SH-SY5Y (cell line): ENCODE measurements at regions not wholly inside any gene's neighbourhood (a gene's known extent, or its start where the extent isn't known, plus 50 kb on each side); places are given as distances from the start of the nearest gene placed in this dataset.

Experiments
- GATA2 ChIP-seq: IDR thresholded peaks from 2 replicates; pipeline ENCODE4 v1.6.1; 2011; ENCODE audit warnings: mild to moderate bottlenecking, low read depth, low read length
- GATA3 ChIP-seq: IDR thresholded peaks from 2 replicates; pipeline ENCODE4 v1.6.1; 2011; ENCODE audit warnings: low read depth, mild to moderate bottlenecking, low read length, moderate library complexity

DNA sequence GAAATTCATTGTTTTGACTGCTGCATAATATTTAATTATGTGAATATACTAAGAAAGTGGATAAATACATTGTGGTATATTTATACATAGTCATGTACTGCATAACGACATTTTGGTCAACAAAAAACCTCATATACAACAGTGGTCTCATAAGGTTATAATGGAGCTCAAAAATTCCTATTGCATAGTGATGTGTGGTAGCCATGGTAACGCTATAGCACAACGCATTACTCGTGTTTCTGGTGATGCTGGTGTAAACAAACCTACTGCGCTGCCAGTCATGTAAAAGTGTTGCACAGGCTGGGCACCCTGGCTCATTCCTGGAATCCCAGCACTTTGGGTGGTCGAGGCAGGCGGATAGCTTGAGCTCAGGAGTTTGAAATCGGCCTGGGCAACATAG, 52.6 kb upstream of the NHLH2 start:
- TF ChIP-seq GATA2 = no peak
- no peak for TF ChIP-seq GATA3

DNA sequence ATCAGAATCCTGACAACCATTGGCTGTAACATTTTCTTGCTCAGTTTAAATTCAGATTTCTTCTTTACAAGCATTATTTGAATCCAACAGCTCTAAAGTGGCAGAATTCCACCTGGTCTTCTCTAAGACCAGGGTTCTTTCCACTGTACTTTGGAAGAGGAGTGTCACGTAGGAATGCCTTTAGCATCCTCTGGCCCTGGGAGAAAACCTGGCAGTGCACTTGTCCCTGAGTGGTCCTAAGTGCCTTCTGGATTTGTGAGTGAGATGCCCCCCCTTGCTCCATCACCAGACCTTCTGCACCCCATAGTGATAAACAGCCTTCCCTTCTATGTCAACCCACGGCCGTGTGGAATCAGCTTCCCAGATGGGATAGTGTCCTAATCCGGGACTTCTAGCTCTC, 57.1 kb upstream of the NHLH2 start:
- TF ChIP-seq GATA2 (no peak), GATA3 (no peak)

DNA sequence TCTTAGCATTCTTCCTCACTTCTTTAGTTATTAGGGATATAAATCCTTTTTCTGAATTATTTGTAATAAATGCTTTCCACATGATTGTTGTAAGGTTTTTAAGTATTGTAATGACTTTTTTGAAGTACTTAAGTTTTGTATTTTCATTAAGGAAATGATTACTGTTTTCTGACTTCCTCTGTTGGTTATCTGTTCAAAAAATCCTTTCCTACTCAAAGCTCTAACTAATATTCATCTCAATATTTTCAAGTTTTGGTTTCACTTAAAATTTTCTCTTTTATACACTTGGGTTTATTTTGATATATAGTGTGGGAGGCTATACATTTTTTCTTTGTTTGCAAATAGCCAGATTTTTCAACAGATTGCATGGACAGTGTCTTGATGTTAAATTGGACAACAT, 59.9 kb upstream of the NHLH2 start:
- TF ChIP-seq GATA3 = no peak
- TF ChIP-seq GATA2 = no peak

DNA sequence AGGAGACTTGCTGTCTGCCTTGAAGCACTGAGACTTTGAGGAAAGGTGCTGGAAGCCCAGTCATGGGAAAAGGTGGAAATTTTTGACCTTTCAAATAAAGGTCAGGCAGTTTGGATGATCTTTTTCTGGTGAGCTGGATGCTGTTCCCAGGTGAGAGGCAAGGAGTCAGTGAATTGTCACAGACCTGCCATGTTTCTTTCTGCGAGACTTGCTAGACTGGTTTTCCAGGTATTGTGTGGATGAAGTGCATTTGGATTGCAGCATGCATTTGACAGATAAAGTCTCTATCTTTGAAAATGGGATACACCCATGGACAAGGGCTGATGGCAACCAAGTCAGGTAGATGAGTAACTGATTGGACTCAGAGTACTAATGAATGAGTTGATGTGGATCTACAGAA, 65.7 kb upstream of the NHLH2 start:
- TF ChIP-seq GATA2 = no peak
- no peak for TF ChIP-seq GATA3

DNA sequence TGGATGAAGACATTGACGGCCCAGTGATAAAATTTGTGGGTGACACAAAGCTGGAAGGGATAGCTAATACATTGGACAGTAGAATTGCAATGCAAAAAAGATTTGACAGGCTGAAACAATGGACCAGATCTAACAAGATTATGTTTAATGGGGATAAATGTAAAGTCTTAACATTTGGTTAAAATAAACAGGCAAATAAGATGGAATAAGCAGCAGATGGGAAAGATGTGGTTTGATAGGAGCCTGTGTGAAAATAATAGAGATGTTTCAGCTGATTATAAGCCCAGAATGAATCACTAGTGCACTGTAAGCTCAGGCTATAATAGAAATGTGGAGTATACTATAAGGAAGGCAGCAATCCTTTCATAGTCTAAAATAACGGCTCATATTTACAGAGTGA, 66.2 kb upstream of the NHLH2 start:
- TF ChIP-seq GATA3 (peak; percentile 76), GATA2 (peak; percentile 20; the same call in 1 of the 2 replicates)

DNA sequence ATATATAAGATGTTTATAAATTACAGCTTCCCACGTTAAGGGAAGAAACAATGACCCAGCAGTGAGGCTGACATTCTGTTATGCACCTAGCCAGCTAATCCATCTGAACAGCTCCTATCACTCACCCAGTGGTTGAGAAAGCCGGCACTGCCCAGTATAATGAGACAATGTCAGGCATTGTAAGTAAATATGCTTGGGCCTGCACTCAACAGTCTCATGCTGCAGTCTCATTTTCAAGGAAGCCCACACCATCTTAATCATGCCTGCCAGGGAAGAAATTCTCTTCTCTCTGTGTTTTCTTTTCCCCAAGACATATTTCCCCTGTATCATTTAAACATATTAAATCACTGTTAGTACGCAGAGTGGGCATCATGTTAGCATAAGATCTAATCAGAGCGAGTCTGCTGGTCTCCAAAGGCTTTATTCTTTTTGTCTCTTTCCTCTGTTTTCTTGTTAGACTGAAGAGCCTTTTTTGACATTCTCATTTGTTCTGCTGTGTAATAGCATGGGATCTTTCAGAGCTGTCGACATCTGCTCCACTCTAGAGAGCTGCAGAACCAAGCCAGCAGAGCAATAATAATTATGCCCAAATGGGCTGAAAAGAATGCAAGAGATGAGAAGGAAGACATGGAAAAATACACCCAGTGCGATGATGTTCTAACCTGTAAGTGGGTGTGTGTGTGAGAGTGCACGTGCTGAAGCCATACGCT, 67.6 kb upstream of the SLC22A15 start:
- peak; percentile 36; the same call in 1 of the 2 replicates for TF ChIP-seq GATA2
- TF ChIP-seq GATA3 = no peak

DNA sequence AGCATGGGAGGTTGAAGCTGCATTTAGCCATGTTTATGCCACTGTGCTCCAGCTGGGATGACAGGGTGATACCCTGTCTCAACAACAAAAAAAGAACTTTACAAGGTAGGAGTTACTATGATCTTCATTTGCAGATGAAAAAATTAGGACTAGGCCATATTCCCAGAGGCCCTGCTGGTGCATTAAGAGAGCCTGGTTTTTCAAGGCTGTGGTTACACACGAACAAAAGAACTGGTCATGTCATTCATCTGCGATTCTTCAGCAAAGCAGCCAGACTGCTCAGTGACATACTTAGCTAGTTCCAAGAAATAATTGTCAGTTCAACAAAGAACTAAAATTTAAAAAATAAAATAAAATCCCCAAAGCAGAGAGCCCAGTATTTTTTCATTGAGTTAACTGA, 66.1 kb upstream of the SLC22A15 start:
- TF ChIP-seq GATA3 (no peak), GATA2 (no peak)

DNA sequence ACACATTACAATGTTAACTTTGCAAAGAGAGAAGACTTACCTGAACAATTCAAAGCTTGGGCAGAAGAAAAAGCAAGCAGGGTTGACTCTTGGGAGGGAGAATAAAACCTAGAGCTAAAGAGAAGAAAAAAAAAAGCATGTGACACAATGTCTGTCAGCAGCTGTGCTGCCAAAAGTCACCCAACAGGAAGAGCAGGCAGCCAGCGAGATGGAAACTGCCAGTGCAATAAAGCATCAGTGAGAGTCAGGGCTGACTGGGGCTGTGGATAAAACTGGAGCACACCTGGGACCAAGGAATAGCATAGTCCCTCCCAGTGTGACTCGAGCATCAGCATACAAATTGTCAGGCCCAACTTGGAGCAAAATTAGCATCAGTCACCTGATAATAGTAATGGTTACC, 65.0 kb upstream of the SLC22A15 start:
- TF ChIP-seq GATA3 = no peak
- TF ChIP-seq GATA2 = no peak

DNA sequence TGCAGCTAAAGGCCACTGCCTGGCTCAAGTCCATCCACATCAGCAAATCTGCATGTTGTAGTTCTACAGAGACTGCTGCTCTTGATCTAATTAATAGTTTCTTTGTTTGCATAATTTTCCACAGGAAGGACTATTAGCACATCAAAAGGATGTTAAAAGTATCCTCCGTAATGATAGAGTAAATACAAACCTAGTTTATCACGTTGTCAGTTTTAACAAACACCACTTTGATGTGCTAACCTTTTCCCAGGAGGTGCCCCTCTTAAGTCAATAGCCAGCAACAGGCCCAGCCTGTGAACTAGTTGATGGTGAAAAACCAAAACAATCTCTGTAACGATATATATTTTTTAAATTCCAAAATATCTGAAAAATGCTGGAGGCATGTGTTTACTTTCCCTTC, 64.2 kb upstream of the SLC22A15 start:
- TF ChIP-seq GATA2 = no peak
- no peak for TF ChIP-seq GATA3

DNA sequence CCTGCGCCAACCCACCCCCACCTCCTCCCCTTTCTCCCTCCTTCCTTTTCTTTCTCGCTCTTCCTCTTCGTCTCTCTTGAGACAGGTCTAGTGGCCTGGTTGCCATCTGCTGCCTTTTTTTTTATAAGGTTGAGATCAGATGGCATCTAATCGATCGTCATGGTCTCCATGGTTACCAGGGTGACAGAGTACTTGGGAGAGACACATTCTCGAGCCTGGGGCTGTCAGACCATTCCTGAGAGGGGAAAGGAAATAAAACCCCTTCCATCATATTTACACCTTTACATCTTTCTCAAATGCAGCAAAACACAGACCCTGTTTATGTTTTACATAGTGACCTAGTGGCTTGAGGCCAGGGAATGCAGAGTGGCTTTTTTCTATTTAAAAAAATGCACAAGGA, 53.5 kb upstream of the SLC22A15 start:
- no peak for TF ChIP-seq GATA3
- TF ChIP-seq GATA2 = no peak

DNA sequence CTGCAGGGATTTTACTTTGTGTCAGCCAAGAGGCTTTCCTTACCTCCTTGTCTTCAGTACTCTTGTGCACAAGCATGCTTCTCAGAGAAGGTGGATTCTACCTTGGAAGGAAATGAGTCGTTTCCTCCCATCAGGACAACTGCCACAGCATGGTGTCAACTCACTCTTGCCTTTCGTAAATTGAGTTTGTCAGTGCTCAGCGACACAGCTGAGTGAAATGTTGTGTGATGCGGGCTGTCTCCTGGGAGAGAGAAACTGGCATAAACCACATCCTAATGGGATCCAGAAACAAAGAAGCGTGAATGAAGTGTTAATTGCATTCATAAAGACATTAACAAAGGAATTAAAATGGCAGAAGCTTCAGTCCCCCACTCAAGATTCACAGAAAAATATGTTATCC, 51.5 kb upstream of the SLC22A15 start:
- TF ChIP-seq GATA2 (no peak), GATA3 (no peak)

DNA sequence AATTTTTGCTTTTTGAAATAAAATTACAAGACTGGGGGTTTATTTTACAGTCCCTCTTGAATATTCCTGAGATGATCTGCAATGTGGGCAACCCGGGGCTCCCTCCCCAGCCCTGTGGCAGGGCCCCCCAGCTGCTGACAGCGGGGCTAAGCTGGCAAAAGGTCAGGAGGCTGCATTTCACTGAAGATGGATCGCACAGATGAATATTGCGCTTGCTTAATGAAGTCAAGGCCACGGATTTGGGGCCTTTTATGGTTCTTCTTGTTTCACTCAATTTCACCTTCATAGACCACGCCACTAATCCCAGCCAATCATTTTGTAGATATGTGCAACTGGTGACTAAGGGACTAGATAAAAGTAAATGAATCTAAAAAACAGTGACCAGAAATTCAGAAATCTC, 50.8 kb upstream of the SLC22A15 start:
- TF ChIP-seq GATA3 (no peak), GATA2 (no peak)
